ENCODE measurements at regions not wholly inside any gene's neighbourhood (a gene's known extent, or its start where the extent isn't known, plus 50 kb on each side); places are given as distances from the start of the nearest gene placed in this dataset.
"Not testable (repeated sequence)": the region's sequence is repeated elsewhere in the genome, so short reads cannot be mapped to it uniquely, and the experiment has no call there.

DNA sequence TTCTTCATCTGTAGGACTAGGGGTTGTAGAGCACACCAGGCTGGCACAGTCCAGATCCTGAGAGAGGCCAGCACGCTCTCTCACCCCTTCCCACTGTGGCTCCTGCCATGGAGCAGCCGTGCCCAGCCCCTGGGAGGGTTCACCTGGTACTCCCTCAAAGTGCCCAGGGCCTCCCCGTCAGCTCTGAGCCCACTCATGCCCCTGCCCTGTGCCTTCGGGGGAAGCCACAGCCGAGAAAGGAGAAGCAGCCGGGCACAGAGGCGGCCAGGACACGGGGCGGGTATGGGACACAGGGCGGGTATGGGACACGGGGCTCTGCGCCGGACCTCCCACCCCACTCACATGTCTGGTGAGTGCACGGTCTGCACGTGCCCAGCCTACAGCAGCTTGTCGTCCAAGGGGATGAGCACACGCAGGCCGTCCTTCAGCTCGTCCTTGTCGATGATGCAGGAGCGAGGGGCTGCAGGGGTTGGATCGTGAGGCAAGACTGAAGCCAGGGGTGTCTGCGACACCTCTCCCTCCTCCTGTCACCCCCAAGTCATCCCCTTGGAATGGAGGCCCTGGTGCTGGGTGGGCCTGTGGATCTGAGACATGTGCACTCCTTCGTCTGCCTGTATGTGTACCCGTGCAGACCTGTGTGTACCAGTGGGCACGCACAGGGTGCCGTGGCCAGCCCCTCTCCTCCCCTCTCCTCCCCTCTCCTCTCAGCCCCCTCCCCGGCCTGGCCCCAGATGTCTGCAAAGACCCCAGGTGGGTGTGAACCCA, 417.9 kb upstream of the ZNF722 start:
- TF ChIP-seq POLR2A (IDR thresholded peaks at IDR 0.05; ENCODE audit: low read depth); CTCF (IDR thresholded peaks at IDR 0.05); EP300 (IDR thresholded peaks at IDR 0.05); POLR2AphosphoS5 (IDR thresholded peaks at IDR 0.05): not testable (repeated sequence)

Data from esophagus muscularis mucosa (tissue), 4 donors.